HL-60 (cell line): ENCODE measurements at regions not wholly inside any gene's neighbourhood (a gene's known extent, or its start where the extent isn't known, plus 50 kb on each side); places are given as distances from the start of the nearest gene placed in this dataset.

Experiments used
- DNase-seq, 2 experiments: peaks; one replicate each; pipeline ENCODE4 v3.0.0-alpha.2; 2010 to 2020; ENCODE audit warnings: low read depth in 1 of 2, low spot score in 1 of 2
- H3K27ac ChIP-seq: fragments of 250-450 bp; sonication (Bioruptor Pico); replicated peaks from 2 replicates; pipeline ENCODE4 v1.5.1; 2020; ENCODE audit warnings: mild to moderate bottlenecking, moderate library complexity
- H3K27me3 ChIP-seq: fragments of 250-450 bp; sonication (Bioruptor Pico); 2 replicates; pipeline ENCODE4 v1.5.1; 2021; ENCODE audit warnings: mild to moderate bottlenecking, moderate library complexity; ENCODE audit not compliant: insufficient read depth, poor library complexity, severe bottlenecking
- H3K4me3 ChIP-seq: replicated peaks from 2 replicates; pipeline ENCODE4 v1.5.1; 2011; ENCODE audit warnings: mild to moderate bottlenecking, control low read depth, low read length; ENCODE audit not compliant: insufficient read depth
- GABPA ChIP-seq: IDR thresholded peaks from 2 replicates; pipeline ENCODE4 v1.6.1; 2012; ENCODE audit warnings: low read depth
- POLR2AphosphoS5 ChIP-seq: IDR thresholded peaks from 2 replicates; pipeline ENCODE4 v1.6.1; 2012; ENCODE audit warnings: low read depth
- SPI1 ChIP-seq: IDR thresholded peaks from 2 replicates; pipeline ENCODE4 v1.6.1; 2012; ENCODE audit warnings: low read depth, mild to moderate bottlenecking, borderline replicate concordance
- TF ChIP-seq, protein P1 (sequence below): IDR thresholded peaks from 2 replicates; pipeline ENCODE4 v1.6.1; 2012; ENCODE audit warnings: low read depth; ENCODE audit not compliant: insufficient replicate concordance
- TF ChIP-seq, protein P2 (sequence below): IDR thresholded peaks from one replicate; pipeline ENCODE4 v1.5.1; 2011; ENCODE audit warnings: low read length, control low read depth, inconsistent platforms; ENCODE audit not compliant: insufficient read depth

DNA sequence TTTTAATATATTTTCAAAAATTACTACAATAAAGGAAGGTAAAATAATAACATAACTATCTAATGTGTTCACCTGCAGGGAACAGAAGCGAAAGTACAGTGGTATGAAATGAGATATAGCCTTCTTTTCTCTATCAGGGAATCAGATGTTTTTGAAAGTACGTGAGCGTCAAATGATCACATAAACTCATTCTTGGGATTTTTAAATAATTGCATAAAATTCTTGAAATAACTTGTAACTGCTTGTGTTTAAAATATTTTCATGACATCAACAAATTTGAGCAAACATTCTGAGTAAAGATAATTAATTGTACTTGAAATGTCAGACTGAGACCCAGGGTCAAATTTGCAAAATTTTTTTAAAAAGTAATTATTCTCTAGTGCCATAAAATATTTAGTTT lies 193.5 kb upstream of the NEIL3 start:
- DNase-seq, result no peak
- no peak overlapping the region for H3K27ac ChIP-seq
- no peak overlapping the region for H3K4me3 ChIP-seq
- no peaks in the 10 kb centered on the region for H3K27me3 ChIP-seq
- TF ChIP-seq, protein P1, sequence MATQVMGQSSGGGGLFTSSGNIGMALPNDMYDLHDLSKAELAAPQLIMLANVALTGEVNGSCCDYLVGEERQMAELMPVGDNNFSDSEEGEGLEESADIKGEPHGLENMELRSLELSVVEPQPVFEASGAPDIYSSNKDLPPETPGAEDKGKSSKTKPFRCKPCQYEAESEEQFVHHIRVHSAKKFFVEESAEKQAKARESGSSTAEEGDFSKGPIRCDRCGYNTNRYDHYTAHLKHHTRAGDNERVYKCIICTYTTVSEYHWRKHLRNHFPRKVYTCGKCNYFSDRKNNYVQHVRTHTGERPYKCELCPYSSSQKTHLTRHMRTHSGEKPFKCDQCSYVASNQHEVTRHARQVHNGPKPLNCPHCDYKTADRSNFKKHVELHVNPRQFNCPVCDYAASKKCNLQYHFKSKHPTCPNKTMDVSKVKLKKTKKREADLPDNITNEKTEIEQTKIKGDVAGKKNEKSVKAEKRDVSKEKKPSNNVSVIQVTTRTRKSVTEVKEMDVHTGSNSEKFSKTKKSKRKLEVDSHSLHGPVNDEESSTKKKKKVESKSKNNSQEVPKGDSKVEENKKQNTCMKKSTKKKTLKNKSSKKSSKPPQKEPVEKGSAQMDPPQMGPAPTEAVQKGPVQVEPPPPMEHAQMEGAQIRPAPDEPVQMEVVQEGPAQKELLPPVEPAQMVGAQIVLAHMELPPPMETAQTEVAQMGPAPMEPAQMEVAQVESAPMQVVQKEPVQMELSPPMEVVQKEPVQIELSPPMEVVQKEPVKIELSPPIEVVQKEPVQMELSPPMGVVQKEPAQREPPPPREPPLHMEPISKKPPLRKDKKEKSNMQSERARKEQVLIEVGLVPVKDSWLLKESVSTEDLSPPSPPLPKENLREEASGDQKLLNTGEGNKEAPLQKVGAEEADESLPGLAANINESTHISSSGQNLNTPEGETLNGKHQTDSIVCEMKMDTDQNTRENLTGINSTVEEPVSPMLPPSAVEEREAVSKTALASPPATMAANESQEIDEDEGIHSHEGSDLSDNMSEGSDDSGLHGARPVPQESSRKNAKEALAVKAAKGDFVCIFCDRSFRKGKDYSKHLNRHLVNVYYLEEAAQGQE, result no peak
- TF ChIP-seq POLR2AphosphoS5 (no peak), SPI1 (no peak), GABPA (no peak)
- TF ChIP-seq, protein P2, sequence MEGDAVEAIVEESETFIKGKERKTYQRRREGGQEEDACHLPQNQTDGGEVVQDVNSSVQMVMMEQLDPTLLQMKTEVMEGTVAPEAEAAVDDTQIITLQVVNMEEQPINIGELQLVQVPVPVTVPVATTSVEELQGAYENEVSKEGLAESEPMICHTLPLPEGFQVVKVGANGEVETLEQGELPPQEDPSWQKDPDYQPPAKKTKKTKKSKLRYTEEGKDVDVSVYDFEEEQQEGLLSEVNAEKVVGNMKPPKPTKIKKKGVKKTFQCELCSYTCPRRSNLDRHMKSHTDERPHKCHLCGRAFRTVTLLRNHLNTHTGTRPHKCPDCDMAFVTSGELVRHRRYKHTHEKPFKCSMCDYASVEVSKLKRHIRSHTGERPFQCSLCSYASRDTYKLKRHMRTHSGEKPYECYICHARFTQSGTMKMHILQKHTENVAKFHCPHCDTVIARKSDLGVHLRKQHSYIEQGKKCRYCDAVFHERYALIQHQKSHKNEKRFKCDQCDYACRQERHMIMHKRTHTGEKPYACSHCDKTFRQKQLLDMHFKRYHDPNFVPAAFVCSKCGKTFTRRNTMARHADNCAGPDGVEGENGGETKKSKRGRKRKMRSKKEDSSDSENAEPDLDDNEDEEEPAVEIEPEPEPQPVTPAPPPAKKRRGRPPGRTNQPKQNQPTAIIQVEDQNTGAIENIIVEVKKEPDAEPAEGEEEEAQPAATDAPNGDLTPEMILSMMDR, result no peak

GRCh38 chr4:177117256-177117655 lies 192.4 kb upstream of the NEIL3 start:
- H3K27me3 ChIP-seq, result no peaks in the 10 kb centered on the region
- no peak overlapping the region for H3K27ac ChIP-seq
- TF ChIP-seq, protein P2, result no peak
- TF ChIP-seq, protein P1, result no peak
- TF ChIP-seq SPI1, result no peak
- no peak for TF ChIP-seq POLR2AphosphoS5
- TF ChIP-seq GABPA, result no peak
- no peak for DNase-seq
- H3K4me3 ChIP-seq, result no peak overlapping the region

DNA sequence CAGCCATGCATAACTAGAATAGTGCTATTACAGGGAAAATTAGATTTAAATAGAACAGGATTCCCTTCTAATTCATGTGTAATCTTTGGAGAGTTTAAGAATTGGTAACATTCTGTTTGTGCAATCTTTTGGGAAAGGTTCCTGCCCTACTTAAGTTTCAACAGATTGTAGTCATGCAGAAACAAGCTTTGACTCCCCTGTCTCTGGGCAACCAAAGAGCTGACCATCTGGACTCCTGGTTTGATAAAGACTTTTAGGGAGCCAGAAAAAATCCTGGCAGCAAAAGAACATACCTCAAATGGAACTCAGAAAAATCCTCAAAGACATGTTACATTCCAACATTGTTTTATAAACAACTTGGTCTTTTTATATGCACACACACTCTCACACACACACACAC lies 191.1 kb upstream of the NEIL3 start:
- no peak for DNase-seq
- no peaks in the 10 kb centered on the region for H3K27me3 ChIP-seq
- H3K27ac ChIP-seq, result no peak overlapping the region
- no peak overlapping the region for H3K4me3 ChIP-seq
- no peak for TF ChIP-seq SPI1
- TF ChIP-seq, protein P1, result no peak
- TF ChIP-seq, protein P2, result no peak
- no peak for TF ChIP-seq GABPA
- no peak for TF ChIP-seq POLR2AphosphoS5
